GM18951 (cell line): ENCODE measurements at regions not wholly inside any gene's neighbourhood (a gene's known extent, or its start where the extent isn't known, plus 50 kb on each side); places are given as distances from the start of the nearest gene placed in this dataset.

ENCODE experiments used
- POLR2A ChIP-seq: IDR thresholded peaks from 4 replicates; pipeline ENCODE4 v1.6.1; 2011; ENCODE audit warnings: mild to moderate bottlenecking; ENCODE audit not compliant: insufficient read length, insufficient read depth; ENCODE audit errors: extremely low read depth
- in situ Hi-C: fragments of 300-500 bp; cut with MboI; formaldehyde crosslinking; loops from one replicate; pipeline ENCODE4 v1.12.0; 2022; ENCODE audit warnings: low sequenced_read_pairs, mixed read lengths, inconsistent platforms; ENCODE audit not compliant: unreplicated experiment

DNA sequence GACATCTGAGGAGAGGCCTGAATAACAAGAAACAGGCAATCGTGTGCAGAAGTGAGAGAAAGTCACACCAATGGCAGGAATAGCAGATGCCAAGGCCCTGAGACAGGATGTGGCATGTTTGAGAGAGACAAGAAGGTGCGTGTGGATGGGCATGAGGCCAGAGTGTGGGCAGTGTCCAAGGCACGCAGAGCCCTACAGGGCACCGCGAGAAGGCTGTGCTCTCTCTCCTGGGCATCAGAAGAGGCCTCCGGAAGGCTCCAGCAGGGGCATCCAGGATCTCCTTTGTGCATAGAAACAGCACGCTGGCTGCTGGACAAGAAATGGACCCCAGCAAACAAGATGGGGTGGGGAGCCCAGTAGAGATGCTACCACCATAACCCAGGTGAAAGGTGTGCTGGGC, 239.0 kb upstream of the RAB6C start:
- in situ Hi-C loops = no loop called here
- no peak for TF ChIP-seq POLR2A

DNA sequence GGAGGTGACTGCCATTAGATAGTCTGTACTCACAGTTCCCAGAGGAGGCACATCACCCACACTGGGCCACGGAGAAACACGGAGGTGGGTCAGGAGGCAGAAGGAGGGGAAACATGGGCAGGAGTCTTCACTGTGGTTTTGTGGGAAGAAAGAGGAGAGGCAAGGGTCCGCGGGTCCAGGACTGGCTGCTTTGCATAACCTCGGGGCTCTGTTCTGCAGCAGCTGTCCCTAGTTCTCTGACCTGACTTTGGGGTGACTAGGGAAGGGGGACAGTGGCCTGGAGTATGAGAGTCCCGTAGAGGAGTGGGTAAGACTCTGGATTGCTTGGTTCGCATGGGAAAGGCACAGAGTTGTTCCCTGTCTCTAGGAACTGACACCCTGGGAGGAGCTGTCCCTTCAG, 238.3 kb upstream of the RAB6C start:
- no peak for TF ChIP-seq POLR2A
- in situ Hi-C loops = no loop called here

DNA sequence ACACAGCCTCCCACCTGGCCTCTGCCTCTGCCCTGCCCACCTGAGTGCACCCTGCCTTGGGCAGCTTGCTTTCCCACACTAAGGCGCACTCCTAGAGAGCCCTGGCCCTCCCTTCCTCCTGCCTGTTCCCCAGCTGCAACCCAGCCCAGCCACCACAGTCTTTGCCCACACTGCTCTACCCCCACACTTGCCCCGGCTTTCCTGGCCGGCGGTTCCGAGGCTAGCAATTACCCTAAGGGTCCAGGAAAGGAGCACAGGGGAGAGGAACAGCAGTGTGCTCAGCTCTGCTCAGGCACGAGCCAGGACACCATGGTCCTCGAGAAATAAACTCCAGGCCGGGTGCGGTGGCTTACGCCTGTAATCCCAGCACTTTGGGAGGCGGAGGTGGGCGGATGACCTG, 237.8 kb upstream of the RAB6C start:
- in situ Hi-C loops = no loop called here
- TF ChIP-seq POLR2A = no peak

GRCh38 chr2:129742415-129743180, 236.9 kb upstream of the RAB6C start:
- no peak for TF ChIP-seq POLR2A
- in situ Hi-C loops = no loop called here

DNA sequence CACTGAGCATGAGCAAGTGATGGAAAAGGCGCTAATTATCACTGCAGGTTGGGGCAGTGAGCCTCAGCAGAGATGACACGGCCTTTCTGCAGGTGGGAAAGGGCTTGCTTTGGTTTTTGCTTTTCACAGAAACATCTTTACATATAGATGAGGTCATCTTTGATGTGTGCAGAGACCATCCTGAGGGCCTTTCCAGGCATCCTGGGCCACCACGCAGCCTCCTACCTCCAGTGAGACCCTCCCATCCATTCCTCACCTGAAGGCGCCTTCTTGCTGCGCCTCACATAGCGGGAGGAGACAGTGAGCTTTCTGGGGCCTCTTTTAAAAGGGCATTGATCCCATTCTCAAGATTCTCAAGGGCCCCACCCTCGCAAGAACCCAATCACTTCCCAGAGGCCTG, 235.3 kb upstream of the RAB6C start:
- in situ Hi-C loops = no loop called here

GRCh38 chr2:129744649-129745048, 234.8 kb upstream of the RAB6C start:
- in situ Hi-C loops = no loop called here
- TF ChIP-seq POLR2A = no peak

More for the DNA sequence above, 235.3 kb upstream of the RAB6C start:
- TF ChIP-seq POLR2A = no peak

DNA sequence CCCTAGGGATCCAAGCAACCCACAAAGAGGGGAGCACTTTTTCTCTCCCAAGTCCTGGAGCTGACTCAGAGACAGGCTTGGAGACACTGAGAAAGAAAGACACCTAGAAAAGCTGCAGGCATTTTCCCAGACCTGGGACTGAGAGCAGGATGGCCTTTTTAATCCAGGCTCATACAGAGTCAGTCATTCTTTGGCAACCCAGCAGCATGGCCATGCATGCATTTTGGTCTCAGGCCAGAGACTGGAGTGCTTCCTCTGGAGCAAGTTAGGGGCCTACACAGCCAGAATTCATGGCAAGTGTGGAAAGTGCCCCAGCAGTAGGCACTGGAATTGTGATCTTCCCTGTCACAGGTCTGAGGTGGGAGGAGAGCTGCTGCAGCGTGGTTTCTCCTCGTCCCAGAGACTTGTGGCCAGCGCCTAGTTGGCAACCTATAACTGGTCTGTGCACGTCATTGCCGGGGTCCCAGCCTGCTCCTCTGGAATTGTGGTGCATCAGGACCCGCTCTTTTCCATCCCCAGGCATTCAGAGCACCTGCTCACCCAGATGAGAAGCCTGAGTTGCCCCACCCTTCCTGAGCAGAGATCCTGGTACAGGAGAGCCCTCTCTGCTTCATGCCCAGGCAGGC, 231.9 kb upstream of the RAB6C start:
- in situ Hi-C loops = no loop called here
- TF ChIP-seq POLR2A = no peak

GRCh38 chr2:129748250-129748649, 231.2 kb upstream of the RAB6C start:
- TF ChIP-seq POLR2A = no peak
- in situ Hi-C loops = no loop called here

GRCh38 chr2:129748653-129749052, 230.8 kb upstream of the RAB6C start:
- no peak for TF ChIP-seq POLR2A
- in situ Hi-C loops = no loop called here

DNA sequence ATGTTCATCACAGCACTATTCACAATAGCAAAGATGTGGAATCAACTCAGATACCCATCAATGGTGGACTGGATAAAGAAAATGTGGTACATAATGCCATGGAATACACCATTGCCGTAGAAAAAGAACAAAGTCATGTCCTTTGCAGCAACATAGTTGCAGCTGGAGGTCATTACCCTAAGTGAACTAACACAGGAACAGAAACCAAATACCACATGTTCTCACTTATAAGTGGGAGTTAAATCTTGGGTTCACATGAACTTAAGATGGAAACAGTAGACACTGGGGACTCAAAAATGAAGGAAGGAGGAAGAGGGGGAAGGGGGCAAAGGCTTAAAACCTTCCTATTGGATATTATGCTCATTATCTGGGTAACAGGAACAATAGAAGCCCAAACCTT, 228.1 kb upstream of the RAB6C start:
- in situ Hi-C loops = no loop called here
- no peak for TF ChIP-seq POLR2A

GRCh38 chr2:129752176-129752575, 227.3 kb upstream of the RAB6C start:
- in situ Hi-C loops = no loop called here
- TF ChIP-seq POLR2A = no peak

GRCh38 chr2:129752686-129753085, 226.8 kb upstream of the RAB6C start:
- in situ Hi-C loops = no loop called here
- no peak for TF ChIP-seq POLR2A

DNA sequence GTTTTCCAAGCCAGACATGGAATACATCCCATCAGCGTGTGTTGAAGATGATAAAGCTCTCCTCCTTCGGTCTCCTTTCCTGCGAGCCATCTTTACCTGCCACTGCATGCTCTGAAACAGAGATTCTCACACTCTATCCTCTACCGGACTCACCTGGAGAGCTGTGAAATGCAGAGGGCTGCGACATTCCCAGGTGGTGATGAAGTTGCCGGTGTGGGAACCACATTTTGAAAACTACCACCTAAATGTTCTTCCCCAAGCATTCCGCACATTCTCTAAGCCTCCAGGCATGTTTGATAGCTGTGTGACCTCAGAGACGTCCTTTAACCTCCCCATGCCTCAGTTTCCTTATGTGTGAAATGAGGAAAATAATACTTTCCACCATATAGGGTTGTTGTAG, 226.2 kb upstream of the RAB6C start:
- in situ Hi-C loops = no loop called here
- no peak for TF ChIP-seq POLR2A

DNA sequence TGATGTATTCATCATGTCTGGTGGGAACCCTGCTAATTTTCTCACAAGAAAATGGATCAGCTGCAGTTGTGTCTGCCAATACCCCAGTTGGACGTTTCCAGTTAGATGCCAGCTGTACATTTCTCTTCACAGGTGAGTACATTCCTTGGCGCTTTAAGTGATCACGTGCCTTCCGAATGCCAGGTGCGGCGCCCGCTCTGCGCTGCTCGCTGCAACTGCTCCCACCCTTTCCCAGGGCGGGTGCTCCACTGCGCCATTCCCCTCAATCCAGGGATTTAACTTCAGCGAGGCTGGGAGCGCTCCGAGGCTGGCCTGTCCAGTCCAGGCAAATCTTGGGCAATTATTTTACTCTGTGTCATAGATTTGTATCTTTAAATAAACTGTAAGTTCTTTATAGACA, 225.0 kb upstream of the RAB6C start:
- in situ Hi-C loops = no loop called here
- TF ChIP-seq POLR2A = no peak

GRCh38 chr2:129754831-129755230, 224.6 kb upstream of the RAB6C start:
- no peak for TF ChIP-seq POLR2A

GRCh38 chr2:129755786-129756185, 223.7 kb upstream of the RAB6C start:
- in situ Hi-C loops = no loop called here
- no peak for TF ChIP-seq POLR2A

More at GRCh38 chr2:129754831-129755230, 224.6 kb upstream of the RAB6C start:
- in situ Hi-C loops = no loop called here
